H1 (cell line): ENCODE measurements at regions not wholly inside any gene's neighbourhood (a gene's known extent, or its start where the extent isn't known, plus 50 kb on each side); places are given as distances from the start of the nearest gene placed in this dataset.

Experiments
- ASH2L ChIP-seq: fragments of 200-600, 300-600 bp; sonication (generic); IDR thresholded peaks from one replicate; pipeline ENCODE4 v1.7.1; 2017; ENCODE audit warnings: low read length
- NRF1 ChIP-seq: IDR thresholded peaks from 2 replicates; pipeline ENCODE4 v1.6.1; 2011; ENCODE audit warnings: mild to moderate bottlenecking, low read depth, low read length, improper control_type of control experiment
- SP1 ChIP-seq: IDR thresholded peaks from 2 replicates; pipeline ENCODE4 v1.6.1; 2011; ENCODE audit warnings: low read depth, low read length
- TF ChIP-seq, protein P1 (sequence below): fragments of 300-600 bp; sonication (generic); IDR thresholded peaks from 2 replicates; pipeline ENCODE4 v1.7.1; 2012; ENCODE audit warnings: low read length, moderate library complexity, mild to moderate bottlenecking, inconsistent platforms; ENCODE audit not compliant: insufficient replicate concordance

DNA sequence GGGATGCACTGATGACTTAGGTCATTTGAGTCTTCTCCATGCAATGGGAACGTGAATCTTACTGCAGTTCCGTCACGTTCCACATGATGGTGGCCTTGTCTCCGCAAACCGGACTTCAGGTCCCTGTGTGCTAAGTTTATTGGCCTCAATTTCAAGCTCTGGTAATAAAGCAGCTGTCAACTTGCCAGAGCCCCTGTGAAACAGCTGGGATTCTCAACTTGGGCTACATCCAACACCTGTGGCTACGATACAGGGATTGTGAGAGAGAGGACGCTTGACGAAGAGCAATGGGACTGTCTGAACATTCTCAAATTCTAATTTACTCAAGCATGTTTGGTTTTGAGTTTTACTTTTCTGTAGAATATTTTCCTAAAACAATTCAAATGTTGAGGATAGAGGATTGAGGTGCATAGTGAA lies 174.2 kb downstream of the PTN start (continued):
- TF ChIP-seq, protein P1, sequence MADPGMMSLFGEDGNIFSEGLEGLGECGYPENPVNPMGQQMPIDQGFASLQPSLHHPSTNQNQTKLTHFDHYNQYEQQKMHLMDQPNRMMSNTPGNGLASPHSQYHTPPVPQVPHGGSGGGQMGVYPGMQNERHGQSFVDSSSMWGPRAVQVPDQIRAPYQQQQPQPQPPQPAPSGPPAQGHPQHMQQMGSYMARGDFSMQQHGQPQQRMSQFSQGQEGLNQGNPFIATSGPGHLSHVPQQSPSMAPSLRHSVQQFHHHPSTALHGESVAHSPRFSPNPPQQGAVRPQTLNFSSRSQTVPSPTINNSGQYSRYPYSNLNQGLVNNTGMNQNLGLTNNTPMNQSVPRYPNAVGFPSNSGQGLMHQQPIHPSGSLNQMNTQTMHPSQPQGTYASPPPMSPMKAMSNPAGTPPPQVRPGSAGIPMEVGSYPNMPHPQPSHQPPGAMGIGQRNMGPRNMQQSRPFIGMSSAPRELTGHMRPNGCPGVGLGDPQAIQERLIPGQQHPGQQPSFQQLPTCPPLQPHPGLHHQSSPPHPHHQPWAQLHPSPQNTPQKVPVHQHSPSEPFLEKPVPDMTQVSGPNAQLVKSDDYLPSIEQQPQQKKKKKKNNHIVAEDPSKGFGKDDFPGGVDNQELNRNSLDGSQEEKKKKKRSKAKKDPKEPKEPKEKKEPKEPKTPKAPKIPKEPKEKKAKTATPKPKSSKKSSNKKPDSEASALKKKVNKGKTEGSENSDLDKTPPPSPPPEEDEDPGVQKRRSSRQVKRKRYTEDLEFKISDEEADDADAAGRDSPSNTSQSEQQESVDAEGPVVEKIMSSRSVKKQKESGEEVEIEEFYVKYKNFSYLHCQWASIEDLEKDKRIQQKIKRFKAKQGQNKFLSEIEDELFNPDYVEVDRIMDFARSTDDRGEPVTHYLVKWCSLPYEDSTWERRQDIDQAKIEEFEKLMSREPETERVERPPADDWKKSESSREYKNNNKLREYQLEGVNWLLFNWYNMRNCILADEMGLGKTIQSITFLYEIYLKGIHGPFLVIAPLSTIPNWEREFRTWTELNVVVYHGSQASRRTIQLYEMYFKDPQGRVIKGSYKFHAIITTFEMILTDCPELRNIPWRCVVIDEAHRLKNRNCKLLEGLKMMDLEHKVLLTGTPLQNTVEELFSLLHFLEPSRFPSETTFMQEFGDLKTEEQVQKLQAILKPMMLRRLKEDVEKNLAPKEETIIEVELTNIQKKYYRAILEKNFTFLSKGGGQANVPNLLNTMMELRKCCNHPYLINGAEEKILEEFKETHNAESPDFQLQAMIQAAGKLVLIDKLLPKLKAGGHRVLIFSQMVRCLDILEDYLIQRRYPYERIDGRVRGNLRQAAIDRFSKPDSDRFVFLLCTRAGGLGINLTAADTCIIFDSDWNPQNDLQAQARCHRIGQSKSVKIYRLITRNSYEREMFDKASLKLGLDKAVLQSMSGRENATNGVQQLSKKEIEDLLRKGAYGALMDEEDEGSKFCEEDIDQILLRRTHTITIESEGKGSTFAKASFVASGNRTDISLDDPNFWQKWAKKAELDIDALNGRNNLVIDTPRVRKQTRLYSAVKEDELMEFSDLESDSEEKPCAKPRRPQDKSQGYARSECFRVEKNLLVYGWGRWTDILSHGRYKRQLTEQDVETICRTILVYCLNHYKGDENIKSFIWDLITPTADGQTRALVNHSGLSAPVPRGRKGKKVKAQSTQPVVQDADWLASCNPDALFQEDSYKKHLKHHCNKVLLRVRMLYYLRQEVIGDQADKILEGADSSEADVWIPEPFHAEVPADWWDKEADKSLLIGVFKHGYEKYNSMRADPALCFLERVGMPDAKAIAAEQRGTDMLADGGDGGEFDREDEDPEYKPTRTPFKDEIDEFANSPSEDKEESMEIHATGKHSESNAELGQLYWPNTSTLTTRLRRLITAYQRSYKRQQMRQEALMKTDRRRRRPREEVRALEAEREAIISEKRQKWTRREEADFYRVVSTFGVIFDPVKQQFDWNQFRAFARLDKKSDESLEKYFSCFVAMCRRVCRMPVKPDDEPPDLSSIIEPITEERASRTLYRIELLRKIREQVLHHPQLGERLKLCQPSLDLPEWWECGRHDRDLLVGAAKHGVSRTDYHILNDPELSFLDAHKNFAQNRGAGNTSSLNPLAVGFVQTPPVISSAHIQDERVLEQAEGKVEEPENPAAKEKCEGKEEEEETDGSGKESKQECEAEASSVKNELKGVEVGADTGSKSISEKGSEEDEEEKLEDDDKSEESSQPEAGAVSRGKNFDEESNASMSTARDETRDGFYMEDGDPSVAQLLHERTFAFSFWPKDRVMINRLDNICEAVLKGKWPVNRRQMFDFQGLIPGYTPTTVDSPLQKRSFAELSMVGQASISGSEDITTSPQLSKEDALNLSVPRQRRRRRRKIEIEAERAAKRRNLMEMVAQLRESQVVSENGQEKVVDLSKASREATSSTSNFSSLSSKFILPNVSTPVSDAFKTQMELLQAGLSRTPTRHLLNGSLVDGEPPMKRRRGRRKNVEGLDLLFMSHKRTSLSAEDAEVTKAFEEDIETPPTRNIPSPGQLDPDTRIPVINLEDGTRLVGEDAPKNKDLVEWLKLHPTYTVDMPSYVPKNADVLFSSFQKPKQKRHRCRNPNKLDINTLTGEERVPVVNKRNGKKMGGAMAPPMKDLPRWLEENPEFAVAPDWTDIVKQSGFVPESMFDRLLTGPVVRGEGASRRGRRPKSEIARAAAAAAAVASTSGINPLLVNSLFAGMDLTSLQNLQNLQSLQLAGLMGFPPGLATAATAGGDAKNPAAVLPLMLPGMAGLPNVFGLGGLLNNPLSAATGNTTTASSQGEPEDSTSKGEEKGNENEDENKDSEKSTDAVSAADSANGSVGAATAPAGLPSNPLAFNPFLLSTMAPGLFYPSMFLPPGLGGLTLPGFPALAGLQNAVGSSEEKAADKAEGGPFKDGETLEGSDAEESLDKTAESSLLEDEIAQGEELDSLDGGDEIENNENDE: no peak
- TF ChIP-seq SP1 (no peak), ASH2L (no peak), NRF1 (no peak)
